B cell (primary cell): ENCODE measurements at regions not wholly inside any gene's neighbourhood (a gene's known extent, or its start where the extent isn't known, plus 50 kb on each side); places are given as distances from the start of the nearest gene placed in this dataset.

Experiments
- ATAC-seq: fragments of 200-7000 bp; cut with Tn5 transposase; one replicate; pipeline ENCODE4 v1.10.0; 2021; ENCODE audit warnings: low read depth, mild to moderate bottlenecking, moderate number of reproducible peaks, moderate library complexity
- CTCF ChIA-PET: fragments of 350-600 bp; sonication (Branson Sonifier 250); formaldehyde crosslinking; loops from one replicate; lab custom pipeline; 2021; ENCODE audit warnings: antibody characterized with exemption, inconsistent platforms; lab: Charles Lee
- POLR2A ChIA-PET: fragments of 350-600 bp; sonication (Branson Sonifier 250); formaldehyde crosslinking; loops from one replicate; lab custom pipeline; 2021; ENCODE audit warnings: antibody characterized with exemption; lab: Charles Lee
- DNase-seq: peaks from one replicate; pipeline ENCODE4 v3.0.0; 2013
- H2AFZ ChIP-seq: 2 replicates; pipeline ENCODE4 v1.6.1; 2012; ENCODE audit warnings: mild to moderate bottlenecking, low read depth, low read length; ENCODE audit not compliant: insufficient read depth, poor library complexity, severe bottlenecking
- H3K27ac ChIP-seq, 2 donors: 1 replicate in 1 of 2; 2 replicates in 1 of 2; pipeline ENCODE4 v1.5.1; 2012 to 2013; ENCODE audit warnings: low read length in 2 of 2, mild to moderate bottlenecking in 2 of 2, moderate library complexity in 1 of 2
- H3K27me3 ChIP-seq, 4 experiments: fragments of 200-600 bp in 1 of 4; sonication (generic) in 1 of 4; replicated peaks in 1 of 4; 1 replicate in 2 of 4; 2 replicates in 2 of 4; pipeline versions ENCODE4 v1.6.1 to v1.7.0; 2013 to 2016; ENCODE audit warnings: low read length in 3 of 4, mild to moderate bottlenecking in 2 of 4, mixed read lengths in 1 of 4, moderate library complexity in 1 of 4; ENCODE audit not compliant: insufficient read depth in 4 of 4, control insufficient read depth in 3 of 4; ENCODE audit errors: control extremely low read depth in 1 of 4
- H3K36me3 ChIP-seq, 2 experiments: replicated peaks in 1 of 2; 1 replicate in 1 of 2; 2 replicates in 1 of 2; pipeline versions ENCODE4 v1.6.1 to v1.7.1; 2013; ENCODE audit warnings: low read length in 1 of 2; ENCODE audit not compliant: insufficient read depth in 2 of 2, control insufficient read depth in 1 of 2; ENCODE audit errors: control extremely low read depth in 1 of 2, extremely low read depth in 1 of 2
- H3K4me1 ChIP-seq, 2 donors: fragments of 200-600 bp in 1 of 2; sonication (generic) in 1 of 2; 1 replicate in 1 of 2; 2 replicates in 1 of 2; pipeline versions ENCODE4 v1.5.1 to v1.6.1; 2013 to 2017; ENCODE audit warnings: low read length in 2 of 2; ENCODE audit not compliant: control insufficient read depth in 2 of 2, insufficient read depth in 2 of 2
- H3K4me2 ChIP-seq: replicated peaks from 2 replicates; pipeline ENCODE3; 2012; ENCODE audit warnings: mild to moderate bottlenecking, low read depth, low read length; ENCODE audit not compliant: poor library complexity, severe bottlenecking
- H3K4me3 ChIP-seq, 5 experiments: fragments of 200-600 bp in 1 of 5; sonication (generic) in 1 of 5; 1 replicate in 3 of 5; 2 replicates in 2 of 5; pipeline versions ENCODE4 v1.5.1 to v1.7.0; 2011 to 2016; ENCODE audit warnings: low read length in 4 of 5, mild to moderate bottlenecking in 4 of 5, low read depth in 2 of 5, control low read depth in 1 of 5, moderate library complexity in 1 of 5; ENCODE audit not compliant: insufficient read depth in 1 of 5; ENCODE audit errors: control extremely low read depth in 1 of 5, extremely low read depth in 1 of 5
- H3K79me2 ChIP-seq: fragments of 200-600 bp; sonication (generic); one replicate; pipeline ENCODE4 v1.6.0; 2016; ENCODE audit warnings: low read length; ENCODE audit not compliant: control insufficient read depth, insufficient read depth
- H3K9ac ChIP-seq: fragments of 200-600 bp; sonication (generic); 2 replicates; pipeline ENCODE4 v1.6.1; 2017; ENCODE audit warnings: mild to moderate bottlenecking, low read length, moderate library complexity
- H3K9me3 ChIP-seq, 3 donors: one replicate each; pipeline versions ENCODE4 v1.6.1 to v1.7.1; 2013; ENCODE audit warnings: low read length in 2 of 3; ENCODE audit not compliant: control insufficient read depth in 2 of 3, insufficient read depth in 1 of 3; ENCODE audit errors: control extremely low read depth in 1 of 3
- H4K20me1 ChIP-seq: 2 replicates; pipeline ENCODE4 v1.6.0; 2012; ENCODE audit warnings: mild to moderate bottlenecking, low read length; ENCODE audit not compliant: insufficient read depth, control insufficient read depth, poor library complexity, severe bottlenecking
- H3K27ac Mint-ChIP-seq: one replicate; pipeline ENCODE4 v1.8.0; 2021; ENCODE audit warnings: mixed read lengths
- H3K27me3 Mint-ChIP-seq: one replicate; pipeline ENCODE4 v1.8.0; 2021; ENCODE audit warnings: mixed read lengths
- H3K4me1 Mint-ChIP-seq: one replicate; pipeline ENCODE4 v1.8.0; 2021; ENCODE audit warnings: mixed read lengths
- H3K4me3 Mint-ChIP-seq: one replicate; pipeline ENCODE4 v1.8.0; 2021; ENCODE audit warnings: mixed read lengths
- H3K9me3 Mint-ChIP-seq: one replicate; pipeline ENCODE4 v1.8.0; 2022; ENCODE audit warnings: mixed read lengths; ENCODE audit not compliant: insufficient read depth
- CTCF ChIP-seq: fragments of 200-600 bp; IDR thresholded peaks from one replicate; pipeline ENCODE4 v1.8.0; 2022; ENCODE audit warnings: antibody characterized with exemption, mild to moderate bottlenecking
- EZH2 ChIP-seq: IDR thresholded peaks from 2 replicates; pipeline ENCODE4 v1.6.1; 2012; ENCODE audit warnings: borderline replicate concordance, low read depth, mild to moderate bottlenecking, moderate library complexity, low read length; ENCODE audit not compliant: insufficient read depth, poor library complexity, severe bottlenecking
- WGBS: methylation state at CpG from one replicate; pipeline ENCODE4 v1.1.5; 2013; ENCODE audit warnings: missing lambda C conversion rate; ENCODE audit not compliant: insufficient coverage; 5-methylcytosine and 5-hydroxymethylcytosine counted together
- intact Hi-C: fragments of 100-400 bp; cut with micrococcal nuclease; formaldehyde crosslinking; loops from one replicate; pipeline ENCODE4 v1.10.0; 2022

GRCh38 chr12:75754141-75754540, 242.7 kb upstream of the KRR1 start:
- no peak overlapping the region for H3K27ac ChIP-seq
- no peak overlapping the region for H3K4me3 Mint-ChIP-seq
- H3K9ac ChIP-seq: no peak overlapping the region
- TF ChIP-seq CTCF (no peak), EZH2 (no peak)
- H3K27me3 ChIP-seq: peaks cover 0 to 4% (median 0%) of the 10 kb centered on the region in 4 experiments
- H3K4me3 ChIP-seq: no peak overlapping the region
- H2AFZ ChIP-seq: no peak overlapping the region
- no peak overlapping the region for H3K27ac Mint-ChIP-seq
- ChIA-PET POLR2A (no interaction called here), CTCF (interaction anchor here (1.0 kb wide), 1 partner anchor 420 kb away, joined by 3 read pairs; the partner anchor contains the start of gene GLIPR1L1)
- no peaks in the 10 kb centered on the region for H3K9me3 ChIP-seq
- H3K36me3 ChIP-seq: no peaks in the 10 kb centered on the region
- no peaks in the 10 kb centered on the region for H4K20me1 ChIP-seq
- no peaks in the 10 kb centered on the region for H3K79me2 ChIP-seq
- intact Hi-C loops: no loop called here
- peaks cover 4% of the 10 kb centered on the region for H3K27me3 Mint-ChIP-seq
- H3K4me1 Mint-ChIP-seq: no peaks in the 10 kb centered on the region
- no peaks in the 10 kb centered on the region for H3K4me1 ChIP-seq
- H3K9me3 Mint-ChIP-seq: no peaks in the 10 kb centered on the region
- DNase-seq: no peak
- WGBS: no CpG with 5 or more reads among the region's 1 CpG
- H3K4me2 ChIP-seq: no peak overlapping the region
- ATAC-seq: no peak

- H3K27me3 Mint-ChIP-seq: peaks cover 9% of the 10 kb centered on the region
- no peak overlapping the region for H3K4me3 Mint-ChIP-seq
- H3K36me3 ChIP-seq: no peaks in the 10 kb centered on the region
- H3K27ac Mint-ChIP-seq: no peak overlapping the region
- H3K4me3 ChIP-seq: no peak overlapping the region
- H3K4me1 ChIP-seq: no peaks in the 10 kb centered on the region
- no peaks in the 10 kb centered on the region for H3K4me1 Mint-ChIP-seq
- H3K9me3 Mint-ChIP-seq: peaks cover 2% of the 10 kb centered on the region
- no peak overlapping the region for H3K9ac ChIP-seq
- no peak overlapping the region for H3K27ac ChIP-seq
- WGBS: 78% methylated on average over 1 of the region's 4 CpGs
- no peak for TF ChIP-seq CTCF
- TF ChIP-seq EZH2: no peak
- H2AFZ ChIP-seq: no peak overlapping the region
- CTCF ChIA-PET: no interaction called here
- no peaks in the 10 kb centered on the region for H3K9me3 ChIP-seq
- H3K4me2 ChIP-seq: no peak overlapping the region
- DNase-seq (no peak), ATAC-seq (no peak)
- POLR2A ChIA-PET: no interaction called here
- intact Hi-C loops: no loop called here
- no peaks in the 10 kb centered on the region for H3K79me2 ChIP-seq
- no peaks in the 10 kb centered on the region for H4K20me1 ChIP-seq
- H3K27me3 ChIP-seq: peaks cover 0 to 4% (median 0%) of the 10 kb centered on the region in 4 experiments
Observed at GRCh38 chr12:75751769-75752471, 240.5 kb upstream of the KRR1 start.
